IgD-negative memory B cell (primary cell): ENCODE measurements at regions not wholly inside any gene's neighbourhood (a gene's known extent, or its start where the extent isn't known, plus 50 kb on each side); places are given as distances from the start of the nearest gene placed in this dataset.

ENCODE experiments used
- H3K27ac Mint-ChIP-seq, 3 donors: one replicate each; pipeline ENCODE4 v1.8.0; 2020 to 2022; ENCODE audit warnings: mild to moderate bottlenecking in 3 of 3, mixed read lengths in 3 of 3, moderate library complexity in 1 of 3
- H3K27me3 Mint-ChIP-seq: one replicate; pipeline ENCODE4 v1.8.0; 2021; ENCODE audit warnings: mixed read lengths
- H3K36me3 Mint-ChIP-seq: one replicate; pipeline ENCODE4 v1.8.0; 2020; ENCODE audit warnings: mild to moderate bottlenecking, mixed read lengths
- H3K4me1 Mint-ChIP-seq, 3 donors: one replicate each; pipeline ENCODE4 v1.8.0; 2020 to 2022; ENCODE audit warnings: mixed read lengths in 3 of 3, mild to moderate bottlenecking in 1 of 3
- H3K4me3 Mint-ChIP-seq, 4 donors: one replicate each; pipeline ENCODE4 v1.8.0; 2020 to 2022; ENCODE audit warnings: mild to moderate bottlenecking in 4 of 4, mixed read lengths in 4 of 4, moderate library complexity in 3 of 4
- H3K9me3 Mint-ChIP-seq, 3 donors: one replicate each; pipeline ENCODE4 v1.8.0; 2020 to 2021; ENCODE audit warnings: mixed read lengths in 3 of 3, mild to moderate bottlenecking in 1 of 3

GRCh38 chr1:198380275-198380674 is 160.2 kb downstream of the ATP6V1G3 start:
- peaks cover 0 to 5% (median 2%) of the 10 kb centered on the region in 3 donors for H3K4me1 Mint-ChIP-seq
- H3K27ac Mint-ChIP-seq, result no peak overlapping the region
- H3K9me3 Mint-ChIP-seq, result peaks cover 0 to 10% (median 2%) of the 10 kb centered on the region in 3 donors
- no peak overlapping the region for H3K4me3 Mint-ChIP-seq
- H3K27me3 Mint-ChIP-seq, result peaks cover 2% of the 10 kb centered on the region
- peaks cover 4% of the 10 kb centered on the region for H3K36me3 Mint-ChIP-seq

GRCh38 chr1:198377702-198378101 is 162.8 kb downstream of the ATP6V1G3 start:
- H3K9me3 Mint-ChIP-seq, result peaks cover 2 to 10% (median 3%) of the 10 kb centered on the region in 3 donors
- H3K4me3 Mint-ChIP-seq, result no peak overlapping the region
- no peaks in the 10 kb centered on the region for H3K36me3 Mint-ChIP-seq
- H3K27ac Mint-ChIP-seq, result no peak overlapping the region
- H3K27me3 Mint-ChIP-seq, result no peaks in the 10 kb centered on the region
- peaks cover 0 to 5% (median 2%) of the 10 kb centered on the region in 3 donors for H3K4me1 Mint-ChIP-seq

GRCh38 chr1:198374288-198374687 is 166.2 kb downstream of the ATP6V1G3 start:
- no peaks in the 10 kb centered on the region for H3K4me1 Mint-ChIP-seq
- H3K9me3 Mint-ChIP-seq, result peaks cover 5 to 15% (median 5%) of the 10 kb centered on the region in 3 donors

DNA sequence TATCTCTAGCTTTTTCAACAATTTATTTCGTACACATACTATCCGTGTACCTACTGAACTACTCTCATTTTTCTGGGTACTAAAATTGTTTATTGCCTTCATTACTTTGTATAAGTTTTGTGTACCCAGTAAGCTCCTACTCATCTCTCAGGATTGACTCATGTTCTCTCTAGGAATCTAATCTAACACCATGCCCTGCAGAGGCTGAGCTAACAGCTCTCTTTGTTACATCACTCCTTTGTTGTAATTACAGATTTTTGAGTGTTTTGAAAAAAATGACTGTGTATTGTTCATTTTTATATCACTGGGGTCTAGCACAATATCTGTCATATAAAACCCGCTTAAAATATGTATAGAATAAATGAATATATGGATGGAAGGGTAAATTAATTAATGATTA is 167.1 kb downstream of the ATP6V1G3 start:
- Mint-ChIP-seq H3K36me3 (no peaks in the 10 kb centered on the region), H3K27ac (no peak overlapping the region), H3K27me3 (no peaks in the 10 kb centered on the region), H3K4me3 (no peak overlapping the region), H3K9me3 (peaks cover 6 to 16% (median 9%) of the 10 kb centered on the region in 3 donors), H3K4me1 (no peaks in the 10 kb centered on the region)

More at GRCh38 chr1:198374288-198374687, 166.2 kb downstream of the ATP6V1G3 start:
- H3K27ac Mint-ChIP-seq, result no peak overlapping the region
- no peak overlapping the region for H3K4me3 Mint-ChIP-seq
- H3K27me3 Mint-ChIP-seq, result no peaks in the 10 kb centered on the region
- H3K36me3 Mint-ChIP-seq, result no peaks in the 10 kb centered on the region
